Suprapubic skin (tissue), 4 donors: ENCODE measurements at regions not wholly inside any gene's neighbourhood (a gene's known extent, or its start where the extent isn't known, plus 50 kb on each side); places are given as distances from the start of the nearest gene placed in this dataset.

Experiments
- CTCF ChIP-seq, 2 donors: fragments of 200-600 bp in 1 of 2; fragments of 450-650 bp in 1 of 2; sonication (generic) in 1 of 2; IDR thresholded peaks; one replicate each; pipeline ENCODE4 v1.5.1; 2016 to 2019; ENCODE audit warnings: antibody characterized with exemption in 2 of 2, mild to moderate bottlenecking in 1 of 2, moderate library complexity in 1 of 2
- EP300 ChIP-seq: sonication (generic); formaldehyde crosslinking; IDR thresholded peaks from one replicate; pipeline ENCODE4 v1.6.1; 2017; ENCODE audit warnings: antibody characterized with exemption
- POLR2A ChIP-seq, 2 donors: fragments of 450-650 bp; IDR thresholded peaks; one replicate each; pipeline ENCODE4 v1.6.1; 2017; ENCODE audit warnings: antibody characterized with exemption in 2 of 2, mild to moderate bottlenecking in 2 of 2, moderate library complexity in 2 of 2
- POLR2AphosphoS5 ChIP-seq, 3 donors: sonication (generic); formaldehyde crosslinking; IDR thresholded peaks; one replicate each; pipeline ENCODE4 v1.6.1; 2017; ENCODE audit warnings: antibody characterized with exemption in 3 of 3

- TF ChIP-seq CTCF (IDR thresholded peaks at IDR 0.05) (no peak), POLR2A (IDR thresholded peaks at IDR 0.05) (no peak), EP300 (no peak), POLR2AphosphoS5 (IDR thresholded peaks at IDR 0.05) (no peak)
Observed at GRCh38 chr1:106393046-106393445, 663.4 kb upstream of the PRMT6 start.
